T47D (cell line): ENCODE measurements at regions not wholly inside any gene's neighbourhood (a gene's known extent, or its start where the extent isn't known, plus 50 kb on each side); places are given as distances from the start of the nearest gene placed in this dataset.
A peak's percentile ranks its signal among the peaks of the same experiment; 100 is the strongest.

Experiments
- DNase-seq, 2 experiments: peaks; one replicate each; pipeline versions ENCODE4 v3.0.0 to v3.0.0-alpha.2; 2011 to 2012; ENCODE audit warnings: low read depth in 1 of 2, low spot score in 1 of 2
- JUND ChIP-seq: IDR thresholded peaks from 2 replicates; pipeline ENCODE4 v1.6.1; 2012; ENCODE audit warnings: low read depth
- in situ Hi-C: cut with HindIII; loops from 2 replicates; pipeline ENCODE4 v1.10.0; 2016; ENCODE audit warnings: low sequenced_read_pairs, low pct_unique_long_range_greater_than_20kb

GRCh38 chr7:25894902-25895791 lies 256.9 kb upstream of the NFE2L3 start:
- no peak for TF ChIP-seq JUND
- in situ Hi-C loops: no loop called here
- DNase-seq: peak; percentile 35 to 70

- no peak for DNase-seq
- no peak for TF ChIP-seq JUND
- in situ Hi-C loops: no loop called here
These were observed 256.2 kb upstream of the NFE2L3 start for GRCh38 chr7:25895792-25896171.

GRCh38 chr7:25897261-25897782 lies 254.7 kb upstream of the NFE2L3 start:
- in situ Hi-C loops: no loop called here
- DNase-seq: peak in 1 of 2 experiments; percentile 27
- TF ChIP-seq JUND: no peak

GRCh38 chr7:25900245-25900644 lies 251.8 kb upstream of the NFE2L3 start:
- in situ Hi-C loops: no loop called here
- no peak for DNase-seq
- no peak for TF ChIP-seq JUND

DNA sequence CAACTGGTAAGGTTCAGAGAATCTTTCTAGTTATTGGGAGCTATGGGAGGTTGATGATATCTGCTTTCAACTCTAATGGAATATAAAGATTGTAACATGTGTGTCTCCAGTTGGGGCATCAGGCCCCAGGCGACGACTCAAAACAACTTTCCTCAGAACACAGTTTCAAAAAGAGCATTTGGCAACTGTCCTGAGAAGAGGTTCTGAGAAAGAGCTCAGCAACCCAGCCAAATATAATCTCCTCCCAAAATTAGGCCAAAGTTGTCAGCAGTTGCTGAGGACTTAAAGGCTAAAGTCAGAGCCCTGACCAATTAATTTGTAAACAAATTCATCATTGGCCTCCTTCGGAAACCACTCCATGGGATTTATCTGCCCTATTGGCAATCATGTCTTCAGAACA lies 251.1 kb upstream of the NFE2L3 start:
- TF ChIP-seq JUND: no peak
- no peak for DNase-seq
- in situ Hi-C loops: no loop called here

DNA sequence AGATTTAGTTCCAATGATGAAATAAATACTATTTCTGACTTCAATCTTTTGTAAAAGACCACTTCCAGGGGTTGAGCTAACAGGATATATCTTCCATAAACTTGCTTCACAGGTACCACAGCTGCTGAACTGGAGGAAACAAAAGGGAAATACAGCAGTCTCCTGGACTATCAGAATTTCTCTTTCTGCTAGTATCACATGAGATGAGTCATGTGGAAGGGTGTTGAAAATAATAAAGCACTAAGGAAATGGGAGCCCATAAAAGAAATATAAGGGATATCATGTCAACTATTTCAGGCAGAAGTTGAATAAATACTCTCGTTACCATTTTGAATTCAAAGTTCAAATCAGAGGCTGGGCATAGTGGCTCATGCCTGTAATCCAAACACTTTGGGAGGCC lies 250.3 kb upstream of the NFE2L3 start:
- TF ChIP-seq JUND: no peak
- in situ Hi-C loops: no loop called here
- no peak for DNase-seq

DNA sequence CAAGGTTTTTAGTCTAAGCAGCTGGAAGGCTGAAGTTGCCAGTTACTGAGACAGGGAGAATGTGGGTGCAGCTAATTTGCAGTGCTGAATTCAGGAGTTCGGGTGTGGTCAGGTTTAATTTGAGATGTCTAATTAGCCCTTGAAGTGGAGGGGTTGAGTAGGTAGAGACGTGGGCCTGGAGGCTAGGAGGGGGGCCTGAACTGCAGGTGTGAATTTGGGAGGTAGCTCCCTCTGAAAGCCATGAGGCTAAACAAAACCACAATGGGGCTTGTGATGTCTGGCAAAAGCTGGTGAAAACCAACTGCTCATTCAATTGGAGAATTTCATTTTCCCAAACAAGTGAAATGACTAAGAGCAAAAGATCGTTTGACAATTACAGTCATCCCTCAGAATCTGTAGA lies 246.0 kb upstream of the NFE2L3 start:
- no peak for TF ChIP-seq JUND
- in situ Hi-C loops: no loop called here
- no peak for DNase-seq

DNA sequence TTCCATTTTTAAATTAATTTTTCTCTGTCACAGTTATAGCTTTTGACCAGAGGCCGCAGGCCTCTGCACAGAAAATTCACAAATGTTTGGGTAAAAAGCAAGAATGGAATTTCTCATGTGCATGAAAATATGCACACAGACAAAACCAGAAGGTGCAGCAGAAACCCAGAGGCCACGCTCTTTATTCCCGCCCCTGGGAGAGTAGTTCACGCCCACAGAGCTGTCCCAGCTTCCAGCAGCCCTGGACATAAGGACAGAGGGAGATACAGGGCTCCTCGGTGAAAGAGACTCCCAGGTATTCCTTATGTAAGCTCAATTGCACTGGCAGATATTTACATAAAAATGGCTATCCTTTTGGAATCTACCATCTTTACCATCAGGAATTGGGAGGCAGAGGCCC lies 245.2 kb upstream of the NFE2L3 start:
- in situ Hi-C loops: no loop called here
- no peak for TF ChIP-seq JUND
- no peak for DNase-seq

- no peak for DNase-seq
- TF ChIP-seq JUND: no peak
- in situ Hi-C loops: no loop called here
These were observed 244.8 kb upstream of the NFE2L3 start for GRCh38 chr7:25907214-25907613.

- in situ Hi-C loops: no loop called here
- no peak for DNase-seq
- no peak for TF ChIP-seq JUND
These were observed 244.3 kb upstream of the NFE2L3 start for GRCh38 chr7:25907731-25908130.

- no peak for DNase-seq
- no peak for TF ChIP-seq JUND
- in situ Hi-C loops: no loop called here
These were observed 243.6 kb upstream of the NFE2L3 start for GRCh38 chr7:25908154-25908949.

- no peak for TF ChIP-seq JUND
- in situ Hi-C loops: no loop called here
- no peak for DNase-seq
These were observed 240.0 kb upstream of the NFE2L3 start for GRCh38 chr7:25911738-25912607.
